HG03175 (cell line): ENCODE measurements at regions not wholly inside any gene's neighbourhood (a gene's known extent, or its start where the extent isn't known, plus 50 kb on each side); places are given as distances from the start of the nearest gene placed in this dataset.
A peak's percentile ranks its signal among the peaks of the same experiment; 100 is the strongest.

Experiments
- ATAC-seq: cut with Tn5 transposase; IDR thresholded peaks from one replicate; pipeline ENCODE4 v1.9.1; 2021; ENCODE audit warnings: mild to moderate bottlenecking, moderate library complexity; ENCODE audit not compliant: unreplicated experiment

GRCh38 chr6:87938287-87938686 lies 109.4 kb upstream of the SPACA1 start:
- ATAC-seq, result no peak

- ATAC-seq, result no peak
Measured at GRCh38 chr6:87936065-87936464, 111.6 kb upstream of the SPACA1 start.

- no peak for ATAC-seq
Measured at GRCh38 chr6:87935196-87935595, 112.4 kb upstream of the SPACA1 start.

GRCh38 chr6:87932361-87932760 lies 115.3 kb upstream of the SPACA1 start:
- no peak for ATAC-seq

- peak; percentile 55 for ATAC-seq
Measured at GRCh38 chr6:87929843-87930288, 117.8 kb upstream of the SPACA1 start.

GRCh38 chr6:87926687-87927086 lies 121.0 kb upstream of the SPACA1 start:
- ATAC-seq, result no peak

GRCh38 chr6:87926072-87926471 lies 121.6 kb upstream of the SPACA1 start:
- no peak for ATAC-seq

GRCh38 chr6:87925373-87926060 lies 122.1 kb upstream of the SPACA1 start:
- peak; percentile 55 for ATAC-seq

GRCh38 chr6:87923389-87924050 lies 124.1 kb upstream of the SPACA1 start:
- ATAC-seq, result no peak

GRCh38 chr6:87922947-87923330 lies 124.7 kb upstream of the SPACA1 start:
- ATAC-seq, result peak; percentile 83

GRCh38 chr6:87922196-87922946 lies 125.3 kb upstream of the SPACA1 start:
- peak; percentile 16 for ATAC-seq

GRCh38 chr6:87921034-87921433 lies 126.6 kb upstream of the SPACA1 start:
- ATAC-seq, result no peak

- ATAC-seq, result no peak
Measured at GRCh38 chr6:87920245-87920644, 127.4 kb upstream of the SPACA1 start.

- ATAC-seq, result no peak
Measured at GRCh38 chr6:87919416-87919815, 128.2 kb upstream of the SPACA1 start.

- no peak for ATAC-seq
Measured at GRCh38 chr6:87919001-87919400, 128.6 kb upstream of the SPACA1 start.

- ATAC-seq, result no peak
Measured at GRCh38 chr6:87918461-87918941, 129.1 kb upstream of the SPACA1 start.

GRCh38 chr6:87917886-87918285 lies 129.8 kb upstream of the SPACA1 start:
- ATAC-seq, result no peak

- no peak for ATAC-seq
Measured at GRCh38 chr6:87916446-87916845, 131.2 kb upstream of the SPACA1 start.

GRCh38 chr6:87914637-87915395 lies 132.8 kb upstream of the SPACA1 start:
- peak; percentile 69 for ATAC-seq

- ATAC-seq, result no peak
Measured at GRCh38 chr6:87913974-87914373, 133.7 kb upstream of the SPACA1 start.

GRCh38 chr6:87912102-87912501 lies 135.5 kb upstream of the SPACA1 start:
- no peak for ATAC-seq
